Islet precursor cell (in vitro differentiated cells): ENCODE measurements at regions not wholly inside any gene's neighbourhood (a gene's known extent, or its start where the extent isn't known, plus 50 kb on each side); places are given as distances from the start of the nearest gene placed in this dataset.
"Not testable (repeated sequence)": the region's sequence is repeated elsewhere in the genome, so short reads cannot be mapped to it uniquely, and the experiment has no call there.

Source experiments
- DNase-seq: peaks from one replicate; pipeline ENCODE4 v3.0.0-alpha.2; 2018

DNA sequence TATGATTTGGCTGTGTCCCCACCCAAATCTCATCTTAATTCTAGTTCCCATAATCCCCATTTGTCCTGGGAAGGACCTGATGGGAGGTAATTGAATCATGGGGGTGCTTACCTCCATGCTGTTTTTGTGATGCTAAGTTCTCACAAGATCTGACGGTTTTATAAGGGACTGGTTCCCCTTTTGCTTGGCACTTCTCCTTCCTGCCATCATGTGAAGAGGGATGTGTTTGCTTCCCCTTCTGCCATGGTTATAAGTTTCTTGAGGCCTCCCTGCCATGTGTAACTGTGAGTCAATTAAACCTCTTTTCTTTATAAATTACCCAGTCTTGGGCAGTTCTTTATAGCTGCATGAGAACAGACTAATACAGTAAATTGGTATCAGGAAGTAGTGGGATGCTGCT, 114.1 kb downstream of the ZNF648 start:
- no peak for DNase-seq

DNA sequence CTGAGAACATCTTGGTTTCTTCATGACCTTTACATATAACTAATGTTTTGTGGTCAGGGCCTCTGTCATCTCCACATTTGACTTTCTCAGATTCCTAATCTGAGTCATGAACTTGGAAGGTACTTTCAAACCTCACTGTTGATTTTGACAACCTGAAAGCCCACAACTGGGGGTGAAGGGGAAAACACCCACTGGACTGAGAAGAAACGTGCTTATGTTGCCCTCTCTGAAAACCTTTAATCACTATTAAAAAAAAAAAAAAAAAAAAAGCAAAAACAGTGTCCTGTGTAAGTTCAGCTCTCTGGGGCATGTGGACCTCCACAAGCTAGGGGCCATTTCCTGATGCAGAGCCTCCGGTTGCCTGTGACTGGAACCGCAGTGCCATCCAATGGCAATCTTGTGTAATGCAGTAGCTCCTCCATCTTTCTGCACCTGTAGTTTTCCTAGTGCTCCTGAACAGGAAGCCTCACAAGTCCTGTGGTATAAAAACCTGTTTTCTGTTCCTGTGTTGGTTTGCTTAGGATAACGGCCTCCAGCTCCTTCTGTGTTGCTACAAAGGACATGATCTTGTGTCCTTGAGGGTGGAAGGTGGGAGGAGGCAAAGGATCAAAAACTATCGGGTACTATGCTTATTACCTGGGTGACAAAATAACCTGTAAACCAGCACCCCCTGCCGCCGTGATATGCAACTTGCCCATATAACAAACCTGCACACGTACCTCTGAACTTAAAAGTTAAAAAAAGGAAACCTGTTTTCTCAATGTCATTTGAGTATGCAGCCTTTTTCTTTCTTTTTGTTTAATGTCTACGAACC, 124.5 kb downstream of the ZNF648 start:
- DNase-seq: peak; percentile 90

GRCh38 chr1:181936269-181936668, 125.2 kb downstream of the ZNF648 start:
- no peak for DNase-seq

- no peak for DNase-seq
These were observed 129.6 kb downstream of the ZNF648 start for GRCh38 chr1:181931873-181932272.

GRCh38 chr1:181930187-181930586, 131.3 kb downstream of the ZNF648 start:
- DNase-seq: no peak

DNA sequence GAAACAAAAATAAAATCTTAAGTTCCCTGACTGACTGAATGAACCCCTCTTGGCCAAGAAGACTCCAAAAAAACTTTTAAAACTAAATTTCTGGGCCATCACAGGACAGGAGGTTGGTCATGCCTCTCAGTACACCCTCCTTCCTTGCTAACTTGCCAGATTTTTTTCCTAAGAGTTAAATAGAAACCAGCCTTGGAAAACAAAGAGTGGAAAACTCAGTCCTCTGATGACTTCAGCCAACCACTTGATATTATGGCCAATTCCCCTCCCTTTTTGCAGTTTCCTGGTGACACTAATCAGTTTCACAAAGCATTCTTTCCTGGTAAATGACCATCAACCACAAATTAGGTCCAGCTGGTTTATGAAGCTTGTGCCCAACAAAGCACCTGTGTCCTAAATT, 134.8 kb downstream of the ZNF648 start:
- no peak for DNase-seq

DNA sequence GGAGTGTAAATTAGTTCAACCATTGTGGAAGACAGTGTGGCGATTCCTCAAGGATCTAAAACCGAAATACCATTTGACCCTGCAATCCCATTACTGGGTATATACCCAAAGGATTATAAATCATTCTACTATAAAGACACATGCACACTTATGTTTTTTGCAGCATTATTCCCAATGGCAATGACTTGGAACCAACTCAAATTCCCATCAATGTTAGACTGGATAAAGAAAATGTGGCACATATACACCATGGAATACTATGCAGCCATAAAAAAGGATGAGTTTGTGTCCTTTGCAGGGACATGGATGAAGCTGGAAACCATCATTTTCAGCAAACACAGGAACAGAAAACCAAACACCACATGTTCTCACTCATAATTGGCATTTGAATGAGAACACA, 137.5 kb downstream of the ZNF648 start:
- not testable (repeated sequence) for DNase-seq

GRCh38 chr1:181919542-181919941, 142.0 kb downstream of the ZNF648 start:
- DNase-seq: no peak

GRCh38 chr1:181918880-181919525, 142.5 kb downstream of the ZNF648 start:
- peak; percentile 69 for DNase-seq

- DNase-seq: no peak
These were observed 149.8 kb downstream of the ZNF648 start for GRCh38 chr1:181911715-181912114.

GRCh38 chr1:181910905-181911304, 150.6 kb downstream of the ZNF648 start:
- no peak for DNase-seq

GRCh38 chr1:181909010-181909409, 152.5 kb downstream of the ZNF648 start:
- DNase-seq: no peak

DNA sequence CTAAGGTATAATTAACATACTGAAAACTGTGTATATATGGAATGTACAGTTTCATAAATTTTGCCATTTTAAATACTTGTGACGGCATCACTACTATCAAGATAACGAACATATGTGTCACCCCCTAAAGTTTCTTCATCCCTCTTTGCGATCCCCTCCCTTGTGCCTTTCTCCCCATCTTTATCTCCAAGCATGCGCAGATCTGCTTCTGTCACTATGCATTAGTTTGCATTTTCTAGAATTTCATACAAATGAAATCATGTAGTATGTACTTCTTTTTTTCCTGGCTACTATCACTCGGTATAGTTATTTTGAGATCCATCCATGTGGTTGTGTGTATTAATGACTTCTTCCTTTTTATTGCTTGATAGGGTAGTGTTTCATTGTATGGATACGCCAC, 154.9 kb downstream of the ZNF648 start:
- DNase-seq: no peak

- DNase-seq: no peak
These were observed 155.4 kb downstream of the ZNF648 start for GRCh38 chr1:181905944-181906597.

DNA sequence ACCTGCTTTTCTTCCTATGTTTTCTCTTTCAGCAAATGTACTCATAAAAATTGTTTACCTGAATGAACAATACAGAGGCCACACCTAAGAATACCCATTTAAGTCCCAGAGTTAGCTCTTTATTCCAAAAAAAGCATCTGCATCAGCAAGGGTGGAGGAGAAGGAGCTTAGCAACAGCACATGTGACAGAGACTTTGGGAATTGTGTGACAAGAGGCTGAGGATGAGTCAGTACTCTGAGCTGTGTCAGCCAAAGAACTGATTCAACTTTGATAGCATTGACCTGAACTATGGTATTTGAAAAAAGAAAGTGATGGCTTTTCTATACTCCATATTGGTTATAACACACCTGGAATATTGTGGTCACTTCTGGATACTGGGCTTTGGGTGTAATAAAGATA, 162.7 kb downstream of the ZNF648 start:
- DNase-seq: no peak

DNA sequence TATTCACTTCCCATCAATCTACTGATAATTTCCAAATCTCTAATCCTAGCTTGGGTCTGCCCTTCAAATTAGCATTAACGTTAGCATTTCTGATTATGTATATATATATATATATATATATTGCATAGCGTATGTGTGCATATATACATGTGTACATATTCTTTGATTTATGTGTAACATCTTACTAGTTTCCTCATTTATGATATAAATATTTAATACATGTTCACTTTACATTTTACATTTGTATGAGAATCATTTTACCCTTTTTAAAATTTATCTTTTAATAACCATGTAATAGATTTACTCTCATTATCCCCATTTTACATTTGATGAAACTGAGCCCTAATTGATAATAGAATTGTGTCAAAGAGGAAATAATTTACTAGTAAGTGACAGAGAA, 164.7 kb downstream of the ZNF648 start:
- DNase-seq: no peak

DNA sequence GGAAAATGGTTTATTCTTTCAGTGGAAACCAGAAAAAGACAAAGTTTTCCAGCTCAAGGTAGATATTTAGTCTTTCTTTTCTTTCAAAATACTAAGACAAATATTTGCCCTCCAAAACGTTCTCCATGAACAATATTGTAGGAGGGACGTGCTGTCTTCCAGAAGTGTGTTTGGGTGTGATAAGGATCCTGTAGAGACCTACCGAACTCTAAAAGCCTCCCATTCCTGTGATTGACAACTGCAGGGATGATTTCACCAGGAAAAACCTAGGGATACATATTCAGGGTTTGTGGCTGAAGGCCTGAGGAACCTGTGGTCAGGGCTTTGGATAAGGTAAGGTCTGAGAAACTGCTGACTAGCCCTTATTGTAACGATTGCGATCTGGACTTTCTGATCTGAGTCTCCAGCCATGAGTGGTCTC, 167.1 kb downstream of the ZNF648 start:
- no peak for DNase-seq

- no peak for DNase-seq
These were observed 167.6 kb downstream of the ZNF648 start for GRCh38 chr1:181893937-181894336.

DNA sequence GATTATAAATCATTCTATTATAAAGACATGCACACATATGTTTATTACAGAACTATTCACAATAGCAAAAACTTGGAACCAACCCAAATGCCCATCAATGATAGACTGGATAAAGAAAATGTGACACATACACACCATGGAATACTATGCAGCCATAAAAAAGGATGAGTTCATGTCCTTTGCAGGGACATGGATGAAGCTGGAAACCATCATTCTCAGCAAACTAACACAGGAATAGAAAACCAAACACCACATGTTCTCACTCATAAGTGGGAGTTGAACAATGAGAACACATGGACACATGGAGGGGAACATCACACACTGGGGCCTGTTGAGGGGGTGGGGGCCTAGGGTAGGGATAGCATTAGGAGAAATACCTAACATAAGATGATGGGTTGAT, 168.4 kb downstream of the ZNF648 start:
- DNase-seq: not testable (repeated sequence)

DNA sequence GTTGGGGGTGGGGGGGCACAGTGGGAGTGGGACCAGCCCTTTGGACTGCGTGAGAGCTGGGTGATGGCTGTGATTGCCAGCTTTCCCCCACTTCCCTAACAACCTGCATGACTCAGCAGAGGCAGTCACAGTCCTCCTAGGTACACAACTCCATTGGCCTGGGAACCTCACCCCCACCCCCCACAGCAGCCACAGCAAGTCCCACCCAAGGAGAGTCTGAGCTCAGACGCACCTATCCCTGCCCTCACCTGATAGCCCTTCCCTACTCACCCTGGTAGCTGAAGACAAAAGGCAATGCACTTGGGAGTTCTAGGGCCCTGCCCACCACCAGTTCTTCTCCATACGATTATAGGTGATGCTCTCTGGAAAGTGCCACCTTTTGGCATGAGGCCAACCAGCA, 188.9 kb downstream of the ZNF648 start:
- DNase-seq: no peak

- no peak for DNase-seq
These were observed 197.8 kb downstream of the ZNF648 start for GRCh38 chr1:181863736-181864135.

- DNase-seq: no peak
These were observed 198.5 kb downstream of the ZNF648 start for GRCh38 chr1:181863006-181863405.

GRCh38 chr1:181858135-181858534, 203.4 kb downstream of the ZNF648 start:
- no peak for DNase-seq
